ENCODE measurements at regions not wholly inside any gene's neighbourhood (a gene's known extent, or its start where the extent isn't known, plus 50 kb on each side); places are given as distances from the start of the nearest gene placed in this dataset.
"Not testable (repeated sequence)": the region's sequence is repeated elsewhere in the genome, so short reads cannot be mapped to it uniquely, and the experiment has no call there.

GRCh38 chr9:90451804-90452203 lies 190.8 kb downstream of the DIRAS2 start:
- no peak for DNase-seq (ENCODE audit: low read depth in 2 of 2)

GRCh38 chr9:90455316-90455715 lies 187.3 kb downstream of the DIRAS2 start:
- DNase-seq (ENCODE audit: low read depth in 2 of 2): no peak

- no peak for DNase-seq (ENCODE audit: low read depth in 2 of 2)
Observed at GRCh38 chr9:90457386-90458190, 185.0 kb downstream of the DIRAS2 start.

GRCh38 chr9:90458485-90458884 lies 184.1 kb downstream of the DIRAS2 start:
- no peak for DNase-seq (ENCODE audit: low read depth in 2 of 2)

GRCh38 chr9:90459321-90459720 lies 183.3 kb downstream of the DIRAS2 start:
- no peak for DNase-seq (ENCODE audit: low read depth in 2 of 2)

- DNase-seq (ENCODE audit: low read depth in 2 of 2): no peak
Observed at GRCh38 chr9:90460220-90460619, 182.4 kb downstream of the DIRAS2 start.

- DNase-seq (ENCODE audit: low read depth in 2 of 2): no peak
Observed at GRCh38 chr9:90464978-90465377, 177.6 kb downstream of the DIRAS2 start.

GRCh38 chr9:90466441-90466840 lies 176.2 kb downstream of the DIRAS2 start:
- DNase-seq (ENCODE audit: low read depth in 2 of 2): no peak

GRCh38 chr9:90469435-90469834 lies 173.2 kb downstream of the DIRAS2 start:
- no peak for DNase-seq (ENCODE audit: low read depth in 2 of 2)

- no peak for DNase-seq (ENCODE audit: low read depth in 2 of 2)
Observed at GRCh38 chr9:90469865-90470387, 172.7 kb downstream of the DIRAS2 start.

- DNase-seq (ENCODE audit: low read depth in 2 of 2): no peak
Observed at GRCh38 chr9:90476058-90476457, 166.6 kb downstream of the DIRAS2 start.

GRCh38 chr9:90477535-90477934 lies 165.1 kb downstream of the DIRAS2 start:
- DNase-seq (ENCODE audit: low read depth in 2 of 2): no peak

GRCh38 chr9:90478821-90479220 lies 163.8 kb downstream of the DIRAS2 start:
- DNase-seq (ENCODE audit: low read depth in 2 of 2): no peak

- no peak for DNase-seq (ENCODE audit: low read depth in 2 of 2)
Observed at GRCh38 chr9:90485028-90485427, 157.6 kb downstream of the DIRAS2 start.

GRCh38 chr9:90489066-90489465 lies 153.6 kb downstream of the DIRAS2 start:
- no peak for DNase-seq (ENCODE audit: low read depth in 2 of 2)

- no peak for DNase-seq (ENCODE audit: low read depth in 2 of 2)
Observed at GRCh38 chr9:90499761-90500160, 142.9 kb downstream of the DIRAS2 start.

- DNase-seq (ENCODE audit: low read depth in 2 of 2): no peak
Observed at GRCh38 chr9:90502134-90502533, 140.5 kb downstream of the DIRAS2 start.

- no peak for DNase-seq (ENCODE audit: low read depth in 2 of 2)
Observed at GRCh38 chr9:90504486-90504885, 138.1 kb downstream of the DIRAS2 start.

- DNase-seq (ENCODE audit: low read depth in 2 of 2): no peak
Observed at GRCh38 chr9:90505695-90506094, 136.9 kb downstream of the DIRAS2 start.

GRCh38 chr9:90506402-90506801 lies 136.2 kb downstream of the DIRAS2 start:
- DNase-seq (ENCODE audit: low read depth in 2 of 2): not testable (repeated sequence)

GRCh38 chr9:90507621-90508020 lies 135.0 kb downstream of the DIRAS2 start:
- DNase-seq (ENCODE audit: low read depth in 2 of 2): no peak

- no peak for DNase-seq (ENCODE audit: low read depth in 2 of 2)
Observed at GRCh38 chr9:90508940-90509339, 133.7 kb downstream of the DIRAS2 start.

GRCh38 chr9:90511711-90512110 lies 130.9 kb downstream of the DIRAS2 start:
- no peak for DNase-seq (ENCODE audit: low read depth in 2 of 2)

GRCh38 chr9:90514877-90515276 lies 127.7 kb downstream of the DIRAS2 start:
- no peak for DNase-seq (ENCODE audit: low read depth in 2 of 2)

Data from stimulated activated CD4-positive, alpha-beta T cell treated with anti-CD3 and anti-CD28 coated beads, Interleukin-12 subunit alpha, Interleukin-12 subunit beta, amount 100 ng/mL, for 24 hours (primary cell).